Germinal center (tissue), 1 donor: ENCODE measurements at regions not wholly inside any gene's neighbourhood (a gene's known extent, or its start where the extent isn't known, plus 50 kb on each side); places are given as distances from the start of the nearest gene placed in this dataset.

Experiments used
- DNase-seq: peaks from one replicate; pipeline ENCODE4 v3.0.0; 2012; ENCODE audit warnings: mixed read lengths, low spot score

DNA sequence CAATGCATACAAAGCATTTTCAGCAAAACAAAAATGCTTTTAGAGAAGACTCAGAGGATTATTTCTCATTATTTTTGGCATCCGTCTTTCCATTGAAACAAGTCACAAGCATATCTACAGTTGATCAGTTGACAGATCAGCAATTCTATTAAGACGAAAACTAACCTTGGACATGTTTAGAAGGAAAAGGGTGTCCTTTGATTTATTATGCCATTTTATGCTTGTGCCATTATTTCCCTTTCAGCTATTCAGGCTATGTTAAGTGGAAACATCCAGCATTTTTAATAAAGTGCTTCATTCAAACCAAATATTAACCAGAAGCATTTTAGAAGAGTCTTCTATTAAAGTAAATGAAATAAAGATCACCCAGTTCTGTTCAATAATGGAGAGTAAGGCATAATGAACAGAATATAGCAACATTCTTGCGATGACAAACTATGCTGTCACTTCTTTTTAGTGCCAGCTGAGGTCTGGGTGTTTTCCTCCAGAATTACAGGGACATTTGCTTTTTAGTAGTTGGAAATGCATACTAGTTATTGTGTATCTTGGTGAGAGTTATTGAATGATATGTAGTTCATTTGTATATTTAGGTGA, 481.4 kb downstream of the PLA2G4A start:
- DNase-seq, result no peak

DNA sequence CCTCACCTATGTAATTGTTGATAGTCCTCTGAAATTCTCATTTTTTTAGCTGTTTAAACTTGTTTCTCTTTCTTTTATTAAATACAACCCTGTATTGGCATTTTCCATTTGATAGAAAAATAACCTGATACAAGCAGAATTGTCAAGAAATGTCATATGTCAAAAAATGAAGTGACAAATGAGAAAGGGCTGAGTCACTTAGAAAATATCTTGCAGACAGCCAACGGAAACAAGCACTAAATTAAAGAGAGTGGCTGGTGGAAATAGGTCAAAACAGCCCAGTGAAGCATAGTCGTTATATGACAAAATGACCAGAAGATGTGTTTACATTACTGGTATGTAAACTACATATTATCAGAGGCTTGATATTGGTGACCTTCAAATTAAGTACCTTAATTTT, 484.4 kb downstream of the PLA2G4A start:
- no peak for DNase-seq

DNA sequence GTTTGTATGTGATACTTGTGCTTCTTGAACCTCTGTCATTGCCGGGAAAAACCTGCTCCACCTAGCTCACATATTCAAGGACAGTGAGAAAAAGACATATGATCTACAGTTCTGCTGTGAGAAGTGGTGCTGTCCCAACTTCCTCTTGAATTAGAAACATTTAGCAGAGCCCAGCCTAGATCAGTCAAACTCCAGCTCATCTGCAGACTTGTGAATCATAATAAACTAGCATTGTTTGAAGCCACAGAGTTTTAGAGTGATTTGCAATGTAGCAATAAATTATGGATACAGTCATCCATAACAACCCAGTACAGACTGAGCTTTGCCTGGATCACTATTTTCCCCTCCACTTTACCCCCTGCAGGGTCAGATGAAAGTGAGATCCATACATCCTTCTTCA, 497.8 kb downstream of the PLA2G4A start:
- DNase-seq, result no peak

- DNase-seq, result no peak
Measured at GRCh38 chr1:187336441-187337168, 507.9 kb downstream of the PLA2G4A start.

DNA sequence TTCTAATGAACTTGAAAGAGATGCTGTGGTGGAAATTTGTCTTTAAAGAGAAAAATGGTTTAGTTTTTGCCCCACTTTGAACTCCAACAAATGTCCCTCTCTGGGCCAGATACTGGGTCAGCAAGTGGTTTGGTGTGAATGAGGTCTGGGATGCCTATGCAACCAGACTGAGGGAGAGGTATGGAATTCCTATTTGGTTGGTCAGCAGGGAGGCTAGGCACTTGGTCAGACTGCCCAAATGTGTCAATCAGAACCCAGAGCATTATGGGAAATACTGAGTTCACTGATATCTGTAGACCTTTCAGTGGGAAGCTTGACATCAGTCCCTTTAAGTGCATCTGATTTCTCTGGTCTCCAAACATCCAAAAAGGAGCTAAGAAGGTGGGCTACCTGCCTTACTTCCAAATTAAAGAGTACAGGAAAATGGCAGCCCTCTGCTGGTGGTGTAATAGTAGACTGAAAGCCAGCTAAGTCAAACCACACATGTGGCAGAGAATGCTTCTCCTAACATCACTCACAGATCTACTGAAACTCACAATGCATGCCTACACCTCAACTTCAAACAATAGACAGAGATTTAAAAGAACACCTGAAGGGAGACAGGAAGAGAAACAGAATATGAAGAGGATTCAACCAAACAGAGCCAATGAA, 510.1 kb downstream of the PLA2G4A start:
- no peak for DNase-seq

- DNase-seq, result no peak
Measured at GRCh38 chr1:187342495-187342894, 513.7 kb downstream of the PLA2G4A start.

- DNase-seq, result no peak
Measured at GRCh38 chr1:187374082-187374481, 545.3 kb downstream of the PLA2G4A start.

- no peak for DNase-seq
Measured at GRCh38 chr1:187374742-187375141, 546.0 kb downstream of the PLA2G4A start.

DNA sequence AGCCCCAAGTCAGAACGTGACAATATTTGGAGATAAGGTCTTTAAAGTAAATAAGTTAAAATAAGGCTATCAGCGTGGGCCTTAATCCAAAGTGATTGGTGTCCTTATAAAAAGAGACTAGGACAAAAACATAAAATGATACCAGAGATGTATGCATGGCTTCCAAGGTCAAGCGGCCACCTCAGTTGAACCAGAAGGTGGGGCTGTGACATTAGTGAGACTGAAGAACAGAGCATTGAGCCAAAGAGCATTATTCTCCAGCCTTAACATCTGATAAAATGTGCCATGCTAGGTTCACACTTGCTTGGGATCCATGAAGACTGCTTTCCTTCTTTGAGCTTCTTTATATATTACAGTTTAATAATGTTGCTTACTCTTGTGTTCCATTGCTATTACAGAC, 554.6 kb downstream of the PLA2G4A start:
- DNase-seq, result no peak

DNA sequence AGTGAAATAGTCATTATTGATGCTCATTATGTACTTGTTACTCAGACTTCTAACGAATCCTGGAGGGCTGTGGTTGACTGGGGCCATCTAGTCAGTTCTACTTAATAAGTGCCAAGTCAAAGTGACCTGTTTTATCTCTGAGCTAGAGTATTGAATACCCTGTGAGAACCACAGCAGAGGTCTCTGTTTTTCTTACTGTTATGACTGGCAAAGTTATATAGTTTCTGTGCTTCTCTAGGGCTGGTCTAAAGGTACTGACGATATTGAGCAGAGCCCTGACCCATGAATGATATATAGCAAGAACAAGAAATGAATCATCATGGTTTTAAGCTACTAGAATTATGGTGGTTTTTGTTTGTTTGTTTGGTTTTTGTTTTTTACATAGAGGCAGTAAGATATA, 555.8 kb downstream of the PLA2G4A start:
- DNase-seq, result no peak

- no peak for DNase-seq
Measured at GRCh38 chr1:187390215-187390818, 561.6 kb downstream of the PLA2G4A start.

DNA sequence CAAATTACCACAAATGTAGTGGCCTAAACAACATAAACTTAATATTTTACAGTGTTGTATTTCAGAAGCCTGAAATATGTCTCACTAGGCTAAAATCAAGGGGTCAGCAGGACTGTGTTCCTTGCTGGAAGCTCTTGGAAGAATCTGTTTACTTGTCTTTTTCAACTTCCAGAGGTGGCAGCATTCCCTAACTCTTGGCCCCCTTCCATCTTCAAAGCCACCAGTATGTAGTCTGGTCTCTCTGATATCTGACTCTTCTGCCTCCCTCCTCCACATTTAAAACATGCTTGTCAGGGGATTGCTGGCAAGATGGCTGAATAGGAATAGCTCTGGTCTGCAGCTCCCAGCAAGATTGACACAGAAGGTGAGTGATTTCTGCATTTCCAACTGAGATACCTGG, 567.5 kb downstream of the PLA2G4A start:
- no peak for DNase-seq

GRCh38 chr1:187396929-187397796, 568.4 kb downstream of the PLA2G4A start:
- no peak for DNase-seq

DNA sequence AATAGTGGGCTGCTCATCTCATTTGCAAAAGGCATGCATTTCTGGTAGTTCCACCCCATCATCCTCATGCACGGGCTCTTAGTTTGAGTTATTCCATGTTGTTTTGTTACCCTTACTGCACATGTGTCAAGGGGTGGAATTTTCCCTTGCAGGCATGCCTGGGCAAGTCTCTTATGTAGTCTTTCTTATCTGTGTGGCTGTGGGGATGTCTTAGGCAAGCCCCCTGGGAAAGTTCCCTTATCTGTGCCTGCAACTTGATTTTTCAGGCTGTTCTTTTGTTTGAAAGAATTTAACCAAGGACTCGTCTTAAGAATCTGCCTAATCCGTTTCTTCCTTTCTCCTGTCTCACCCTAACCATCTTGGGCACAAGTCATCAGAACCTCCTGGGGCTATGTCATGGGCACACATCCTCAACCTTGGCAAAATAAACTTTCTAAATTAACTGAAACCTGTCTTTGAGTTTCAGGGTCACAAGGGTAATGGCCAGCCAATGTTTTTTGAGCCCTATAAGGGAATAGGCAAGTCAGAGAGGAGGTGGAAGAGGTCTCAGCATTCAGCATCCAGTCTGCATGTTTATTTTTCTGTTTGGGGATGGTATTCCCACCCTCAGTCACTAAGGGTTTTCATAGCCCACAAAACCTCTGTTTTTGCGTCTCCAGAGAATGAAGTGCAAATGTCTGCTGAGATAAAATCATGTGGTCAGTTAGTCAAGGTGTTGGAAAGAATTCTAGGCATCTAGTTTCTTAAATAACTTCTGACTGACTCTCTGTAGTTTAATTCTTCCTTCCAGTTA, 579.7 kb downstream of the PLA2G4A start:
- no peak for DNase-seq

DNA sequence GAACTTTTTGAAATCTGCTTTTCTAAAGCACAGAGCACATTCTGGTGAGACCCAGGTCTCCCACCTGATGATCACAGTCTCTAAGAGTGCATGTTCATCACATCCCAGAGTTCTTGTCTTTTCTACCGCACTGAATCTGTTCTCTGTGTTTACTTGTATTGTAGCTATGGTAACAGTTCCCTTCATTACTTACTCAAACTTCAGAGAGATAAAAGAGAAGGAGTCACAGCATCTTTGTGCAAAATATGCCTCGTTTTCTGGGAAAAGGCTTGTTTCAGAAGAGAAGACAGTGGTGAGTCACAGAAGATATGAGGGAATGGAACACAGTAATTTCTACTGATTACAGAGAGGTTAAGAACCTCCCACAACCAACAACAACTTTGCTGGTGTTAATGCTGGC, 580.6 kb downstream of the PLA2G4A start:
- DNase-seq, result no peak

DNA sequence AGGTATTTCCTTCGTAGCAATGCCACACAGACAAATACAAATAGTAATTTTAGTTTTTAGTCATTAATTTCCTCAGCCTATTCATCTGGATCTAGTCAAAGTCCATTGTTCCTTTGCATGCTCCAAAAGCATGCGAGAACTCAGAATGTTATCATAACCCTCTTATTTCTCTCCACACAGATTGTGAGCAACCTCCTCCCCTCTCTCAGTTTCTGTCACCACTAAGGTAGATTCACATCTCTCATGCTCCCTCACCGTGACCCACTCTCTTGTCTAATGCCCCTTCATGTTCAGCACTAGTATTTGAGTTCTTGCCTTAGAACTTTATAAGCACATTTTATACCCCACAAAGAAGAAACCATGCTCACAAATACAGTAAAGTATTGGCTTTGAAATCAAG, 582.4 kb downstream of the PLA2G4A start:
- DNase-seq, result no peak

GRCh38 chr1:187413405-187414169, 584.8 kb downstream of the PLA2G4A start:
- no peak for DNase-seq

DNA sequence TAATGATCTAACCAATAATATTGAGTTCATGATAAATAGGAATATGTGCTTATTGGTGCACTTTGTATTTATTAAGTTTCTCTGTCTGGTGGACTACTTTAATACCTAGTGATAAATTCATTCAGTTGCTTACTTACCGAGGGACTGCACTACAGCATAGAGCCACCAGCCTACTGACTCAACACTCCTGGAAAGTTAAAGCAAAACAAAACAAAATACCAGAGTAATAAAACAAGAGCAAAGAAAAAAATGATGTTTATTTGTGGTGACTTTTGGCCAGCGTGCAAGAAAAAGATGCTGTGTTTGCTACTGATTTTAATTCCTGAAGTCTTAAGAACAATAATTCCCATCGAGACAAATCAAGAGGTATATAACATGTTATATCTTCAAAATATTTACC, 586.3 kb downstream of the PLA2G4A start:
- no peak for DNase-seq

- DNase-seq, result no peak
Measured at GRCh38 chr1:187417520-187417919, 588.8 kb downstream of the PLA2G4A start.

- no peak for DNase-seq
Measured at GRCh38 chr1:187433598-187433997, 604.8 kb downstream of the PLA2G4A start.

DNA sequence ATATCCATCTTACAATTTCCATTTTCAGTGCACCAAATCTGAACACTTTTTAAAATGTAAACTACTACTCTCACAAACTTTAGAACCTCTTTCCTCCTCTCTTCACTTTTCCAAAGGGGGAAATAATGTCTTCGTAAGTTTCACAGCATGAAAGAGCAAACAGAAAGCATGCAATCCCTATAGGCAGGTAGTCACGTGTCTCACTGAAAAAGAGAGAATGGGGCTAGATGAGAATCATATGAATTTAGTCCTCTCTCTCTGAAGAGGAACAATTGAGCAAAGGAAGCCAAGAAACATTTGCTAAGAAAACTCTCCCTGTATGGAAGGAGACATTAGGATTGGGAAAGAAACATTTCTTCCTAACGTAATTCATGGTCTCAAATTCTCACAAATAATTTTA, 613.9 kb downstream of the PLA2G4A start:
- DNase-seq, result no peak
